Fibroblast of lung (primary cell): ENCODE measurements at regions not wholly inside any gene's neighbourhood (a gene's known extent, or its start where the extent isn't known, plus 50 kb on each side); places are given as distances from the start of the nearest gene placed in this dataset.

Experiments used
- CTCF ChIP-seq, 2 donors: IDR thresholded peaks in 1 of 2; conservative IDR thresholded peaks in 1 of 2; 1 replicate in 1 of 2; 2 replicates in 1 of 2; pipeline ENCODE4 v1.5.1; 2011 to 2012; ENCODE audit warnings: low read length in 2 of 2, control low read depth in 1 of 2, inconsistent platforms in 1 of 2, low read depth in 1 of 2, mild to moderate bottlenecking in 1 of 2
- EZH2 ChIP-seq: IDR thresholded peaks from 2 replicates; pipeline ENCODE4 v1.5.1; 2012; ENCODE audit warnings: low read length, control low read depth, mild to moderate bottlenecking; ENCODE audit errors: missing control alignments

GRCh38 chr11:129738242-129738641, 77.4 kb upstream of the TMEM45B start:
- TF ChIP-seq CTCF (conservative IDR thresholded peaks at IDR 0.05 in 1 of 2, IDR thresholded peaks at IDR 0.05 in 1 of 2; ENCODE audit: low read depth in 1 of 2, low read length in 2 of 2), result no peak
- TF ChIP-seq EZH2, result no peak
